Suprapubic skin (tissue), 4 donors: ENCODE measurements at regions not wholly inside any gene's neighbourhood (a gene's known extent, or its start where the extent isn't known, plus 50 kb on each side); places are given as distances from the start of the nearest gene placed in this dataset.

Experiments used
- DNase-seq, 2 donors: peaks; one replicate each; pipeline ENCODE4 v3.0.0-alpha.2; 2019; ENCODE audit warnings: low spot score in 2 of 2
- H3K27ac ChIP-seq: fragments of 200-600 bp; sonication (generic); one replicate; pipeline ENCODE4 v1.5.1; 2019
- H3K27me3 ChIP-seq: fragments of 200-600 bp; sonication (generic); one replicate; pipeline ENCODE4 v1.5.1; 2019
- H3K36me3 ChIP-seq: fragments of 200-600 bp; sonication (generic); one replicate; pipeline ENCODE4 v1.5.1; 2019
- H3K4me1 ChIP-seq: fragments of 200-600 bp; sonication (generic); one replicate; pipeline ENCODE4 v1.5.1; 2019
- H3K4me3 ChIP-seq: fragments of 200-600 bp; sonication (generic); one replicate; pipeline ENCODE4 v1.5.1; 2019; ENCODE audit warnings: mild to moderate bottlenecking
- H3K9me3 ChIP-seq: fragments of 200-600 bp; sonication (generic); one replicate; pipeline ENCODE4 v1.5.1; 2019
- EP300 ChIP-seq: sonication (generic); formaldehyde crosslinking; IDR thresholded peaks from one replicate; pipeline ENCODE4 v1.6.1; 2017; ENCODE audit warnings: antibody characterized with exemption
- POLR2A ChIP-seq, 2 donors: fragments of 450-650 bp; IDR thresholded peaks; one replicate each; pipeline ENCODE4 v1.6.1; 2017; ENCODE audit warnings: antibody characterized with exemption in 2 of 2, mild to moderate bottlenecking in 2 of 2, moderate library complexity in 2 of 2
- POLR2AphosphoS5 ChIP-seq, 3 donors: sonication (generic); formaldehyde crosslinking; IDR thresholded peaks; one replicate each; pipeline ENCODE4 v1.6.1; 2017; ENCODE audit warnings: antibody characterized with exemption in 3 of 3
- WGBS: methylation state at CpG from one replicate; pipeline ENCODE4 v1.1.5; 2018; 5-methylcytosine and 5-hydroxymethylcytosine counted together
- TF ChIP-seq, protein P1 (sequence below), 2 donors: fragments of 200-600 bp in 1 of 2; fragments of 450-650 bp in 1 of 2; sonication (generic) in 1 of 2; IDR thresholded peaks; one replicate each; pipeline ENCODE4 v1.5.1; 2016 to 2019; ENCODE audit warnings: antibody characterized with exemption in 2 of 2, mild to moderate bottlenecking in 1 of 2, moderate library complexity in 1 of 2

- Histone ChIP-seq H3K27me3 (no peaks in the 10 kb centered on the region), H3K4me1 (no peaks in the 10 kb centered on the region), H3K27ac (no peak overlapping the region), H3K36me3 (no peaks in the 10 kb centered on the region), H3K9me3 (no peaks in the 10 kb centered on the region), H3K4me3 (no peak overlapping the region)
- TF ChIP-seq POLR2A (IDR thresholded peaks at IDR 0.05) (no peak), POLR2AphosphoS5 (IDR thresholded peaks at IDR 0.05) (no peak), EP300 (no peak)
- TF ChIP-seq, protein P1, sequence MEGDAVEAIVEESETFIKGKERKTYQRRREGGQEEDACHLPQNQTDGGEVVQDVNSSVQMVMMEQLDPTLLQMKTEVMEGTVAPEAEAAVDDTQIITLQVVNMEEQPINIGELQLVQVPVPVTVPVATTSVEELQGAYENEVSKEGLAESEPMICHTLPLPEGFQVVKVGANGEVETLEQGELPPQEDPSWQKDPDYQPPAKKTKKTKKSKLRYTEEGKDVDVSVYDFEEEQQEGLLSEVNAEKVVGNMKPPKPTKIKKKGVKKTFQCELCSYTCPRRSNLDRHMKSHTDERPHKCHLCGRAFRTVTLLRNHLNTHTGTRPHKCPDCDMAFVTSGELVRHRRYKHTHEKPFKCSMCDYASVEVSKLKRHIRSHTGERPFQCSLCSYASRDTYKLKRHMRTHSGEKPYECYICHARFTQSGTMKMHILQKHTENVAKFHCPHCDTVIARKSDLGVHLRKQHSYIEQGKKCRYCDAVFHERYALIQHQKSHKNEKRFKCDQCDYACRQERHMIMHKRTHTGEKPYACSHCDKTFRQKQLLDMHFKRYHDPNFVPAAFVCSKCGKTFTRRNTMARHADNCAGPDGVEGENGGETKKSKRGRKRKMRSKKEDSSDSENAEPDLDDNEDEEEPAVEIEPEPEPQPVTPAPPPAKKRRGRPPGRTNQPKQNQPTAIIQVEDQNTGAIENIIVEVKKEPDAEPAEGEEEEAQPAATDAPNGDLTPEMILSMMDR (IDR thresholded peaks at IDR 0.05) = no peak
- DNase-seq = no peak
Observed at GRCh38 chr2:158914066-158914465, 54.4 kb upstream of the TANC1 start.

- Histone ChIP-seq H3K36me3 (no peaks in the 10 kb centered on the region), H3K9me3 (no peaks in the 10 kb centered on the region), H3K27me3 (no peaks in the 10 kb centered on the region), H3K27ac (no peak overlapping the region), H3K4me1 (no peaks in the 10 kb centered on the region), H3K4me3 (no peak overlapping the region)
- TF ChIP-seq, protein P1 (IDR thresholded peaks at IDR 0.05) = no peak
- TF ChIP-seq POLR2A (IDR thresholded peaks at IDR 0.05) = no peak
- TF ChIP-seq EP300 = no peak
- TF ChIP-seq POLR2AphosphoS5 (IDR thresholded peaks at IDR 0.05) = no peak
- 41% methylated on average over 2 of the region's 2 CpGs for WGBS
- no peak for DNase-seq
Observed at GRCh38 chr2:158914731-158915130, 53.7 kb upstream of the TANC1 start.

DNA sequence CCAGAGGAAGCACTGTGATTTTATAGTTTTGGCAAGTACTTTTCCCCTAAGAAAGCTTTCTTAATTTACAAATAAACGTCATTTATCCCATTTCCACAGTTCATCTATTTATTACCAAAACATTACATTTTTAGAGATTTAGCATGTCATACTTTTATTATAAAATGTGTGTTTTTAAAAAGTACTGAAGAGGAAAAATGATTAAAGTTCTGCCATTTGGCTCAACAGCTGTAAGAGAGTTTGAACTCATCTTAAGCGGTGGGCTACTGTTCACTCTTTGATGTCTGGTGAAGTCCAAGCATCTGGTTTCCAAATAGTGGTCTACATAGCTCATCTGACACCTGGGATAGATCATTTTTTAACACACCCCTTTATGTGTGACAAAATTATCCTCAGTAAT is 51.3 kb upstream of the TANC1 start:
- Histone ChIP-seq H3K27me3 (no peaks in the 10 kb centered on the region), H3K36me3 (no peaks in the 10 kb centered on the region), H3K4me3 (no peak overlapping the region), H3K9me3 (no peaks in the 10 kb centered on the region), H3K27ac (no peak overlapping the region), H3K4me1 (no peaks in the 10 kb centered on the region)
- WGBS = 43% methylated on average over 2 of the region's 2 CpGs
- no peak for DNase-seq
- TF ChIP-seq EP300 = no peak
- no peak for TF ChIP-seq POLR2A (IDR thresholded peaks at IDR 0.05)

DNA sequence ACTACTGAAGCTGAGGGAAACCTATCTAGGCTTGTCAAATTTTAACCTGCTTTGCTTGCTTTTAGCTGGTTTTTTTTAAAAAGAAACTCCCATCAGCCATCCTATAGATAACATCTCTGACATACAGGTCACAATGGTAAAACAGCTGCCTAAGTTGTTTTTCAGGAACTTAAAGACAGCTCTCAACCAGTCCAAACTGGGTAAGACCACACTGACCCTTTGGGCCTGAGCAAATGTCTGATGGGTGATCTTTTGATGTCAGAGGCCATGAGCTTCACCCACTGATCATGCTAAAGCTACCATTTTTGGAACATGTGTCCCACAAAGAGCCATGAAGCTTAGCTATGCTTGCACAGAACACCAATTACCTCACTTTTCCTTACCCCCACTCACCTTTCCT is 50.0 kb upstream of the TANC1 start:
- H3K27ac ChIP-seq = no peak overlapping the region
- DNase-seq = no peak
- no peaks in the 10 kb centered on the region for H3K36me3 ChIP-seq
- H3K4me3 ChIP-seq = no peak overlapping the region
- H3K9me3 ChIP-seq = no peaks in the 10 kb centered on the region
- no peak for TF ChIP-seq POLR2AphosphoS5 (IDR thresholded peaks at IDR 0.05)
- TF ChIP-seq, protein P1 (IDR thresholded peaks at IDR 0.05) = no peak
- no peaks in the 10 kb centered on the region for H3K4me1 ChIP-seq
- no peaks in the 10 kb centered on the region for H3K27me3 ChIP-seq
